PFSK-1 (cell line): ENCODE measurements at regions not wholly inside any gene's neighbourhood (a gene's known extent, or its start where the extent isn't known, plus 50 kb on each side); places are given as distances from the start of the nearest gene placed in this dataset.

Experiments used
- POLR2AphosphoS5 ChIP-seq: IDR thresholded peaks from 2 replicates; pipeline ENCODE4 v1.6.1; 2012; ENCODE audit warnings: low read depth, mild to moderate bottlenecking, control low read depth, low read length, moderate library complexity
- SIN3A ChIP-seq: IDR thresholded peaks from 2 replicates; pipeline ENCODE4 v1.6.1; 2012; ENCODE audit warnings: mild to moderate bottlenecking, low read length, moderate library complexity, borderline replicate concordance; ENCODE audit not compliant: insufficient read depth
- TAF1 ChIP-seq: IDR thresholded peaks from 2 replicates; pipeline ENCODE4 v1.6.1; 2012; ENCODE audit warnings: low read length, control low read depth, borderline replicate concordance; ENCODE audit not compliant: insufficient read depth
- TF ChIP-seq, protein P1 (sequence below), 2 experiments: IDR thresholded peaks; 2 replicates each; pipeline versions ENCODE4 v1.6.1 to v1.8.0; 2011 to 2012; ENCODE audit warnings: low read depth in 2 of 2, low read length in 2 of 2, control low read depth in 1 of 2, inconsistent platforms in 1 of 2, mild to moderate bottlenecking in 1 of 2, moderate library complexity in 1 of 2; ENCODE audit not compliant: insufficient read depth in 1 of 2

DNA sequence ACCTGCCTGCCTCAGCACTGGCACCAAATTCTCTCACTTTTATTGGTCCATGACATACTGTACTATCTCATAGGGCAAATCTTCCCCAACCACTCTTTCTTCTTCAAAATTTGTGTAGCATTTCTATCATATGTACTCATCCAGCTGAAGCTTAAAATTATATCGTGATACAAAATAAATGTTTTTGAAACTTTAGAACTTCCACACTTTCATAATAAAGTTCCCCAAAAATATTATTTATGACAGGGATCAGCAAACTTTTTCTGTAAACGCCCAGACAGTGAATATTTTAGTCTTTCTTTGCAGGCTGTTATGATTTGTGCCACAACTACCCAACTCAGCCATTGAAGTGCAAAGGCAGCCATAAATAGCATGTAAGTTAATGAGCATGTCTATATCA, 76.2 kb upstream of the POU3F3 start:
- TF ChIP-seq, protein P1, sequence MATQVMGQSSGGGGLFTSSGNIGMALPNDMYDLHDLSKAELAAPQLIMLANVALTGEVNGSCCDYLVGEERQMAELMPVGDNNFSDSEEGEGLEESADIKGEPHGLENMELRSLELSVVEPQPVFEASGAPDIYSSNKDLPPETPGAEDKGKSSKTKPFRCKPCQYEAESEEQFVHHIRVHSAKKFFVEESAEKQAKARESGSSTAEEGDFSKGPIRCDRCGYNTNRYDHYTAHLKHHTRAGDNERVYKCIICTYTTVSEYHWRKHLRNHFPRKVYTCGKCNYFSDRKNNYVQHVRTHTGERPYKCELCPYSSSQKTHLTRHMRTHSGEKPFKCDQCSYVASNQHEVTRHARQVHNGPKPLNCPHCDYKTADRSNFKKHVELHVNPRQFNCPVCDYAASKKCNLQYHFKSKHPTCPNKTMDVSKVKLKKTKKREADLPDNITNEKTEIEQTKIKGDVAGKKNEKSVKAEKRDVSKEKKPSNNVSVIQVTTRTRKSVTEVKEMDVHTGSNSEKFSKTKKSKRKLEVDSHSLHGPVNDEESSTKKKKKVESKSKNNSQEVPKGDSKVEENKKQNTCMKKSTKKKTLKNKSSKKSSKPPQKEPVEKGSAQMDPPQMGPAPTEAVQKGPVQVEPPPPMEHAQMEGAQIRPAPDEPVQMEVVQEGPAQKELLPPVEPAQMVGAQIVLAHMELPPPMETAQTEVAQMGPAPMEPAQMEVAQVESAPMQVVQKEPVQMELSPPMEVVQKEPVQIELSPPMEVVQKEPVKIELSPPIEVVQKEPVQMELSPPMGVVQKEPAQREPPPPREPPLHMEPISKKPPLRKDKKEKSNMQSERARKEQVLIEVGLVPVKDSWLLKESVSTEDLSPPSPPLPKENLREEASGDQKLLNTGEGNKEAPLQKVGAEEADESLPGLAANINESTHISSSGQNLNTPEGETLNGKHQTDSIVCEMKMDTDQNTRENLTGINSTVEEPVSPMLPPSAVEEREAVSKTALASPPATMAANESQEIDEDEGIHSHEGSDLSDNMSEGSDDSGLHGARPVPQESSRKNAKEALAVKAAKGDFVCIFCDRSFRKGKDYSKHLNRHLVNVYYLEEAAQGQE (IDR thresholded peaks at IDR 0.05; ENCODE audit: insufficient read depth in 1 of 2, low read depth in 2 of 2, low read length in 2 of 2) = no peak
- TF ChIP-seq TAF1 (no peak), POLR2AphosphoS5 (no peak), SIN3A (no peak)
